HepG2 (cell line): ENCODE measurements at regions not wholly inside any gene's neighbourhood (a gene's known extent, or its start where the extent isn't known, plus 50 kb on each side); places are given as distances from the start of the nearest gene placed in this dataset.
"Not testable (repeated sequence)": the region's sequence is repeated elsewhere in the genome, so short reads cannot be mapped to it uniquely, and the experiment has no call there.

Experiments used
- ATAC-seq: fragments of 200-7000 bp; cut with Tn5 transposase; 3 replicates; pipeline ENCODE4 v1.9.1; 2020; ENCODE audit warnings: mild to moderate bottlenecking, moderate library complexity
- BruUV-seq: library from RNA; stranded (reverse); fragments of 400-500 nt; replicated peaks from 2 replicates; lab custom pipeline; 2021; lab: Mats Ljungman, UMichigan
- CTCF ChIA-PET: fragments of 300-600 bp; formaldehyde crosslinking; extraction: SDS; loops from one replicate; lab custom pipeline; 2021; ENCODE audit warnings: low total read pairs, inconsistent platforms, low intra/inter-chr PET ratio; lab: Yijun Ruan, JAX
- POLR2A ChIA-PET: fragments of 350-600 bp; sonication (Branson Sonifier 250); formaldehyde crosslinking; loops from one replicate; lab custom pipeline; 2020; ENCODE audit warnings: antibody characterized with exemption, inconsistent platforms; lab: Yijun Ruan, JAX
- DNase-seq: peaks from one replicate; pipeline ENCODE4 v3.0.0-alpha.2; 2015; ENCODE audit warnings: low spot score
- FAIRE-seq: peaks from 3 replicates; lab custom pipeline; 2011; peaks lifted over from hg19 to GRCh38; lab: Jason Lieb, UNC
- H2AFZ ChIP-seq: one replicate; pipeline ENCODE4 v1.6.1; 2011; ENCODE audit warnings: low read length, inconsistent platforms
- H3K27ac ChIP-seq: fragments of 300-600 bp; 3 replicates; pipeline ENCODE4 v1.8.0; 2011; ENCODE audit warnings: mixed run types, mild to moderate bottlenecking, mixed read lengths, low read length, inconsistent platforms; ENCODE audit not compliant: insufficient read depth; ENCODE audit errors: extremely low read length
- H3K27me3 ChIP-seq, 2 experiments: fragments of 200-600 bp in 1 of 2; 2 replicates in 1 of 2; 3 replicates in 1 of 2; pipeline versions ENCODE4 v1.6.0 to v1.8.0; 2011; ENCODE audit warnings: low read length in 2 of 2, mild to moderate bottlenecking in 2 of 2, moderate library complexity in 2 of 2, inconsistent platforms in 1 of 2; ENCODE audit not compliant: insufficient read depth in 2 of 2, control insufficient read depth in 1 of 2
- H3K36me3 ChIP-seq, 2 experiments: fragments of 200-600 bp in 1 of 2; replicated peaks in 1 of 2; 2 replicates in 1 of 2; 3 replicates in 1 of 2; pipeline versions ENCODE4 v1.5.1 to v1.8.0; 2011; ENCODE audit warnings: low read length in 2 of 2, inconsistent platforms in 1 of 2; ENCODE audit not compliant: insufficient read depth in 2 of 2, control insufficient read depth in 1 of 2
- H3K4me1 ChIP-seq: 2 replicates; pipeline ENCODE4 v1.5.1; 2012; ENCODE audit warnings: low read length, inconsistent platforms; ENCODE audit not compliant: insufficient read depth
- H3K4me2 ChIP-seq: 2 replicates; pipeline ENCODE4 v1.6.0; 2011; ENCODE audit warnings: low read depth, low read length, inconsistent platforms
- H3K4me3 ChIP-seq, 3 experiments: fragments of 200-600 bp in 1 of 3; sonication (generic), shearing (Covaris generic) in 1 of 3; replicated peaks in 1 of 3; 2 replicates each; pipeline ENCODE4 v1.5.1; 2011 to 2016; ENCODE audit warnings: low read length in 3 of 3, inconsistent platforms in 2 of 3, low read depth in 2 of 3, mild to moderate bottlenecking in 2 of 3, control low read depth in 1 of 3, mixed read lengths in 1 of 3; ENCODE audit not compliant: insufficient read depth in 1 of 3
- H3K79me2 ChIP-seq: one replicate; pipeline ENCODE4 v1.6.1; 2011; ENCODE audit warnings: low read length, inconsistent platforms; ENCODE audit not compliant: insufficient read depth
- H3K9ac ChIP-seq: 2 replicates; pipeline ENCODE4 v1.6.0; 2011; ENCODE audit warnings: mild to moderate bottlenecking, low read depth, low read length, inconsistent platforms; ENCODE audit not compliant: insufficient read depth
- H3K9me3 ChIP-seq: 2 replicates; pipeline ENCODE4 v1.5.1; 2012; ENCODE audit warnings: mild to moderate bottlenecking, low read length
- H4K20me1 ChIP-seq: 2 replicates; pipeline ENCODE4 v1.6.0; 2011; ENCODE audit warnings: inconsistent platforms, mild to moderate bottlenecking, low read length, moderate library complexity; ENCODE audit not compliant: insufficient read depth
- GTF3A ChIP-seq: sonication (generic); formaldehyde crosslinking; conservative IDR thresholded peaks from 2 replicates; pipeline ENCODE4 v1.4.0; 2020; ENCODE audit warnings: mild to moderate bottlenecking, missing genetic modification reagents
- HOXD1 ChIP-seq: sonication (generic); formaldehyde crosslinking; IDR thresholded peaks from 2 replicates; pipeline ENCODE4 v1.5.0; 2020; ENCODE audit warnings: missing genetic modification reagents
- NBN ChIP-seq: fragments of 450-650 bp; conservative IDR thresholded peaks from 2 replicates; pipeline ENCODE4 v1.6.1; 2017
- NFRKB ChIP-seq: fragments of 450-650 bp; IDR thresholded peaks from 2 replicates; pipeline ENCODE4 v1.6.1; 2017
- PCBP2 ChIP-seq: fragments of 200-400 bp; formaldehyde crosslinking; optimal IDR thresholded peaks from 2 replicates; pipeline ENCODE3; 2018; ENCODE audit warnings: low read length, low read depth; ENCODE audit not compliant: poor library complexity, severe bottlenecking
- TEAD3 ChIP-seq: optimal IDR thresholded peaks from 2 replicates; pipeline ENCODE3; 2016; ENCODE audit warnings: borderline replicate concordance
- ZNF354B ChIP-seq: sonication (generic); formaldehyde crosslinking; IDR thresholded peaks from 2 replicates; pipeline ENCODE4 v1.8.0; 2022; ENCODE audit warnings: mild to moderate bottlenecking, missing genetic modification reagents
- WGBS: methylation state at CpG from one replicate; pipeline ENCODE4 v1.1.6; 2017; ENCODE audit warnings: low lambda C conversion rate; 5-methylcytosine and 5-hydroxymethylcytosine counted together
- in situ Hi-C: cut with HindIII; loops from 2 replicates; pipeline ENCODE4 v1.10.0; 2017; ENCODE audit warnings: low pct_unique_long_range_greater_than_20kb; ENCODE audit not compliant: extremely low pct_ligation_motif_present
- intact Hi-C: fragments of 100-400 bp; cut with micrococcal nuclease; formaldehyde crosslinking; loops from one replicate; pipeline ENCODE4 v1.10.0; 2022; ENCODE audit not compliant: unreplicated experiment
- TF ChIP-seq, protein P1 (sequence below), 2 experiments: IDR thresholded peaks; 2 replicates each; pipeline ENCODE4 v1.6.1; 2011 to 2012; ENCODE audit warnings: low read length in 2 of 2, borderline replicate concordance in 1 of 2, low read depth in 1 of 2, mild to moderate bottlenecking in 1 of 2, moderate library complexity in 1 of 2
- TF ChIP-seq, protein P2 (sequence below): sonication (generic); formaldehyde crosslinking; IDR thresholded peaks from 2 replicates; pipeline ENCODE4 v1.8.0; 2022; ENCODE audit warnings: mild to moderate bottlenecking, missing genetic modification reagents, borderline replicate concordance

DNA sequence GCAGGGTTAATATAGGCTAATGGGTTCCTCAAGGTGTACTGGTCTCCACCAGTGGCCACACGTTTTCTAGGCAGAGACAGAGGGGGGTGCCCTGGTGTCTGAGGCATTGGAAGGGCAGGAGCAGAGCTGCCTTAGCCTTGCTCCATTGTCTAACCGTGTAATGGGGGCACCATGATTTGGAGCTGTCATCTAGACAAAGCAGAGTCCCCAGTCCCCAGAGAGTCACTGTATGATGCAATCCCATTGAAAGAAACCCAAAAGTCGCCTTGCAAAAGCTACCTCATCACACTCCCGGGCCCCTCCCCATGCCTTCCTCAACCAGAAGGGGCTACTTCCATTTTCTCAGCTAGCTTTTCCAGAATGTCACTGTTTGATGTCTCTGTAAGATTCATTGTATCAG, 487.1 kb downstream of the AACS start:
- no TSS peak for BruUV-seq
- H3K4me3 ChIP-seq: no peak overlapping the region
- CTCF ChIA-PET: no interaction called here
- ATAC-seq: no peak
- no peak overlapping the region for H3K4me2 ChIP-seq
- H3K27me3 ChIP-seq: no peaks in the 10 kb centered on the region
- no peaks in the 10 kb centered on the region for H3K9me3 ChIP-seq
- DNase-seq: no peak
- H3K27ac ChIP-seq: no peak overlapping the region
- no peak overlapping the region for H2AFZ ChIP-seq
- no peaks in the 10 kb centered on the region for H3K4me1 ChIP-seq
- no peak overlapping the region for H3K9ac ChIP-seq
- TF ChIP-seq PCBP2 (no peak), HOXD1 (no peak), ZNF354B (CRISPR knock-in tag) (no peak), TEAD3 (CRISPR knock-in tag) (no peak), NBN (no peak), GTF3A (CRISPR knock-in tag) (no peak), NFRKB (no peak)
- TF ChIP-seq, protein P1, sequence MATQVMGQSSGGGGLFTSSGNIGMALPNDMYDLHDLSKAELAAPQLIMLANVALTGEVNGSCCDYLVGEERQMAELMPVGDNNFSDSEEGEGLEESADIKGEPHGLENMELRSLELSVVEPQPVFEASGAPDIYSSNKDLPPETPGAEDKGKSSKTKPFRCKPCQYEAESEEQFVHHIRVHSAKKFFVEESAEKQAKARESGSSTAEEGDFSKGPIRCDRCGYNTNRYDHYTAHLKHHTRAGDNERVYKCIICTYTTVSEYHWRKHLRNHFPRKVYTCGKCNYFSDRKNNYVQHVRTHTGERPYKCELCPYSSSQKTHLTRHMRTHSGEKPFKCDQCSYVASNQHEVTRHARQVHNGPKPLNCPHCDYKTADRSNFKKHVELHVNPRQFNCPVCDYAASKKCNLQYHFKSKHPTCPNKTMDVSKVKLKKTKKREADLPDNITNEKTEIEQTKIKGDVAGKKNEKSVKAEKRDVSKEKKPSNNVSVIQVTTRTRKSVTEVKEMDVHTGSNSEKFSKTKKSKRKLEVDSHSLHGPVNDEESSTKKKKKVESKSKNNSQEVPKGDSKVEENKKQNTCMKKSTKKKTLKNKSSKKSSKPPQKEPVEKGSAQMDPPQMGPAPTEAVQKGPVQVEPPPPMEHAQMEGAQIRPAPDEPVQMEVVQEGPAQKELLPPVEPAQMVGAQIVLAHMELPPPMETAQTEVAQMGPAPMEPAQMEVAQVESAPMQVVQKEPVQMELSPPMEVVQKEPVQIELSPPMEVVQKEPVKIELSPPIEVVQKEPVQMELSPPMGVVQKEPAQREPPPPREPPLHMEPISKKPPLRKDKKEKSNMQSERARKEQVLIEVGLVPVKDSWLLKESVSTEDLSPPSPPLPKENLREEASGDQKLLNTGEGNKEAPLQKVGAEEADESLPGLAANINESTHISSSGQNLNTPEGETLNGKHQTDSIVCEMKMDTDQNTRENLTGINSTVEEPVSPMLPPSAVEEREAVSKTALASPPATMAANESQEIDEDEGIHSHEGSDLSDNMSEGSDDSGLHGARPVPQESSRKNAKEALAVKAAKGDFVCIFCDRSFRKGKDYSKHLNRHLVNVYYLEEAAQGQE (IDR thresholded peaks at IDR 0.05; ENCODE audit: borderline replicate concordance in 1 of 2, low read depth in 1 of 2, low read length in 2 of 2): no peak
- TF ChIP-seq, protein P2, sequence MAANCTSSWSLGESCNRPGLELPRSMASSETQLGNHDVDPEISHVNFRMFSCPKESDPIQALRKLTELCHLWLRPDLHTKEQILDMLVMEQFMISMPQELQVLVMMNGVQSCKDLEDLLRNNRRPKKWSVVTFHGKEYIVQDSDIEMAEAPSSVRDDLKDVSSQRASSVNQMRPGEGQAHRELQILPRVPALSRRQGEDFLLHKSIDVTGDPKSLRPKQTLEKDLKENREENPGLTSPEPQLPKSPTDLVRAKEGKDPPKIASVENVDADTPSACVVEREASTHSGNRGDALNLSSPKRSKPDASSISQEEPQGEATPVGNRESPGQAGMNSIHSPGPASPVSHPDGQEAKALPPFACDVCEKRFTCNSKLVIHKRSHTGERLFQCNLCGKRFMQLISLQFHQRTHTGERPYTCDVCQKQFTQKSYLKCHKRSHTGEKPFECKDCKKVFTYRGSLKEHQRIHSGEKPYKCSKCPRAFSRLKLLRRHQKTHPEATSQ: no peak
- TF ChIP-seq, all 625 proteins: peak for 0
- FAIRE-seq: no peak
- H3K36me3 ChIP-seq: no peaks in the 10 kb centered on the region
- no peaks in the 10 kb centered on the region for H4K20me1 ChIP-seq
- in situ Hi-C loops: no loop called here
- no peaks in the 10 kb centered on the region for H3K79me2 ChIP-seq
- 0% methylated on average over 2 of the region's 4 CpGs for WGBS
- POLR2A ChIA-PET: no interaction called here
- intact Hi-C loops: no loop called here

DNA sequence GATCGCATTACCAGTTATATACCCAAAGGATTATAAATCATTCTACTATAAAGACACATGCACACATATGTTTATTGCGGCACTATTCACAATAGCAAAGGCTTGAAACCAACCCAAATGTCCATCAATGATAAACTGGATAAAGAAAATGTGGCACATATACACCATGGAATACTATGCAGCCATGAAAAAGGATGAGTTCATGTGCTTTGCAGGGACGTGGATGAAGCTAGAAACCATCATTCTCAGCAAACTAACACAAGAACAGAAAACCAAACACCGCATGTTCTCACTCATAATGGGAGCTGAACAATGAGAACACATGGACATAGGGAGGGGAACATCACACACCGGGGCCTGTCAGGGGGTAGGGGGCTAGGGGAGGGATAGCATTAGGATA, 495.8 kb downstream of the AACS start:
- H3K9me3 ChIP-seq, H3K27ac ChIP-seq, H3K27me3 ChIP-seq, FAIRE-seq, H3K4me1 ChIP-seq, H3K4me2 ChIP-seq, BruUV-seq, H2AFZ ChIP-seq, intact Hi-C loops, H3K4me3 ChIP-seq, DNase-seq, ATAC-seq, in situ Hi-C loops, H3K9ac ChIP-seq, POLR2A ChIA-PET, CTCF ChIA-PET, H3K79me2 ChIP-seq, H3K36me3 ChIP-seq, H4K20me1 ChIP-seq: not testable (repeated sequence)
- 69% methylated on average over 5 of the region's 5 CpGs for WGBS
